HG03342 (cell line): ENCODE measurements at regions not wholly inside any gene's neighbourhood (a gene's known extent, or its start where the extent isn't known, plus 50 kb on each side); places are given as distances from the start of the nearest gene placed in this dataset.
"Not testable (repeated sequence)": the region's sequence is repeated elsewhere in the genome, so short reads cannot be mapped to it uniquely, and the experiment has no call there.

Source experiments
- ATAC-seq: cut with Tn5 transposase; IDR thresholded peaks from one replicate; pipeline ENCODE4 v1.9.1; 2021; ENCODE audit warnings: mild to moderate bottlenecking, moderate library complexity; ENCODE audit not compliant: unreplicated experiment

DNA sequence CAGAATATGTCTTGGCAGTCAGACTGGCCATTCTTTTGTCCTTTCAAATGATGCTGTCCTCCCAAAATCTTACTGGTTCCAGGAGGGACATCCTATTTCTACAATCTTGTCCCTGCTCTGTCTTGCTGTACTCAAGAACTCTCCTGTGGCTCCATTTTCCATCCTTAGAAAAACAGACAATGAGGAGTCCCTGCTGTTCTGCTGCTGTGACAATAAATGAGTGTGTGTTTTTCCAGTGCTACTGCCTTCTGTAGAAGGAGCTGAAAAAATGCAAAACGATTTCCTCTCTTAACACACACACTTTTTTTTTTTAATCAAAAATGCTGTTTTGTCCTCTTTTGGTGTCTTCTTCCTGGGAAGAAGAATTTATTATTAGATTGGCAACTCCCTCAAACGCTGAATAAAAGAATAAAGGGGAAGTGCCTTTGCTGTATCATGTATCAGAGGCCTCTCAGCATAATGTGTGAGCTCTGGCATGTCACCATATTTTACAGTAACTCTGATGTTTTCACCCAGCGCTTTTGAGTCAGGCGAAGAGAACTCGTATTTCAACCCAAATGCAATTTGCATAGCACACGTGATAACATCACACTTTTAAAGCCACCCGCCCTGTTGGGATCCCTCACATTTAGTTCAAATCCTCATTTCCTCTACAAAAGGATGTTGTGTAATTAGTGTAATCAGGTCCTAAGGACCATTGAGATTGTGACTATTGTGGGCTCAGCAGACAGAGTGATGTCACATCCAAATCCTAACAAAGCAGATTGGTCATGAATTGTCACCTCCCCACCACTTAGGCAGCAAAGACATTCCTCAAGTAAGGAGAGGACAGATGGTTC is 496.0 kb upstream of the LARGE1 start:
- ATAC-seq = no peak

DNA sequence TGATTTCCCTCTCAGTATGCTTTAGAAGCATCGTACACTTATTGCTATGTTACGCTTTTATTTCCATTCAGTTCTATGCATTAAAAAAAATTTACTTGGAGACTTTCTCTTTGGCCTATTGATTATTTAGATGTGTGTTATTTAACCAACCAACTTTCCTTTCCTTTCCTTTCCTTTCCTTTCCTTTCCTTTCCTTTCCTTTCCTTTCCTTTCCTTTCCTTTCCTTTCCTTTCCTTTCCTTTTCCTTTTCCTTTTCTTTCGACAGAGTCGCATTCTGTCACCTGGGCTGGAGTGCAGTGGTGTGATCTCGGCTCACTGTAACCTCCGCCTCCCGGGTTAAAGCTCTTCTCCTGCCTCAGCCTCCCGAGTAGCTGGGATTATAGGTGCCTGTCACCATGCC is 502.7 kb upstream of the LARGE1 start:
- not testable (repeated sequence) for ATAC-seq

DNA sequence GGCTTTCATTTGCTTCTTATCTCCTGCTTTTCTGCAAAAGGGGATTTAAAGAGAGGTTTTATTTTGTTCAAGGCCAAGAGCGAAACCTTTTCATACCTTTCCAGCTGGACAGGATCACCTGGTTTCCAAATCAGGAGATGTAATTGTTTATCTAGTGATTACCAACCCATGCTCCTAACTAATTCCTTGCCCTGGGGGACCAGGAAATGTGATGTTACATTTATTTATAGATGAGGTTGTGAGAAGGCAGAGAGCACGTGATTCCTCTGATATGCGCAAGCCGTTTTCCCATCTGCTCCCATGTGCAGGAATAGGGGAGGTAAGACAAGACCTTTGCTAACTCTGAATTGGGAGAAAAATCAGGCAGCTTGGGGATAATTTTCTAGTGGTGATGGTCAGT is 507.2 kb upstream of the LARGE1 start:
- no peak for ATAC-seq

DNA sequence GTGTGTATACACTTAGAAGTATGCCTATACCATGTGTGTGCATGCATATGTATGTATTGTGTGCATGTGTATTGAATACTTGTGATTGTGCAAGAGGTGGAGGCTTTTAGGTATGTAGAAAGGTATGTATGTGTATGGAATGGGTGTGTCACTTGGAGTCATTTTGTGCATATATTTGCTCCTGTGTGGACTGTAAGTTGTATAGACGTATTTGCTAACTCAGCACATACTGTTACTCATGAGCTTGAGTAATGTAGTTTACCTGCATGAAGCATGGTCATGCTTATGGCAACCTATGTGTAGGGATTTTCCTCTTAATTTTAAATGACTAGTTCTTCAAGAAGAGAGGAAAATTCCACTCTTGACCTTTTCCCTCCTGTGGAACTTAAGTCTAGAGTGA is 507.6 kb upstream of the LARGE1 start:
- no peak for ATAC-seq

DNA sequence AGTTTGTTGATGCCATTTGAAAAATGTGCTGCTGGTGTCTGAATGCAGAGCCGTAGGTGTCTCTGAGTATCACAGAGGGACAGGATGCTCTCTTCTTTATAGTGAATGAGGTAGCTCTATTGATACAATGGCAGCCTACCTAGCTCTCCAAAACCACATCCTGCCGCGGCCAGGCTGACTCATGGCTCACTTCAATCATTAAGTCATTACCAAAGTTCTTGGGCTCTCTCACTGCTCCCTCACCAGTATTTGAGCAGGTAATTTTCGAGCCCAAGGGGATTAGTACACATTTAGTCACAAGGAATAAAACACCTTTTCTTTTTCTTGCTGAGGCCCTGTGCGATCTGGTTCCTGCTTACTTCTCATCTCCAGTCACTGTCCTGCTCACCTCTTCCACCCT is 509.0 kb upstream of the LARGE1 start:
- ATAC-seq = no peak

DNA sequence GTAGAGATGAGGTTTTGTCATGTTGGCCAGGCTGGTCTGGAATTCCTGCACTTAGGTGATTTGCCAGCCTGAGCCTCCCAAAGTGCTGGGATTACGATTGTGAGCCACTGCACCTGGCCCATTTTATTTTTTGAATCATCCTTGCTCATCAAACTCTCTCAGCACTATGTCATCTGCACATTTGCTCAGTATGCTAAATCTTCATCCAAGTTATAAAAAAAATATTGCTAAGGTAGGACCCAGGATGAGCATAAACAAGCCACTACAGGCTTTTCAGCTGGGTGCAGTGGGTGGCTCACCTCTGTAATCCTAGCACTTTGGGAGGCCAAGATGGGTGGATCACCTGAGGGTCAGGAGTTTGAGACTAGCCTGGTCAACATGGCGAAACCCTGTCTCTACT is 510.1 kb upstream of the LARGE1 start:
- no peak for ATAC-seq

DNA sequence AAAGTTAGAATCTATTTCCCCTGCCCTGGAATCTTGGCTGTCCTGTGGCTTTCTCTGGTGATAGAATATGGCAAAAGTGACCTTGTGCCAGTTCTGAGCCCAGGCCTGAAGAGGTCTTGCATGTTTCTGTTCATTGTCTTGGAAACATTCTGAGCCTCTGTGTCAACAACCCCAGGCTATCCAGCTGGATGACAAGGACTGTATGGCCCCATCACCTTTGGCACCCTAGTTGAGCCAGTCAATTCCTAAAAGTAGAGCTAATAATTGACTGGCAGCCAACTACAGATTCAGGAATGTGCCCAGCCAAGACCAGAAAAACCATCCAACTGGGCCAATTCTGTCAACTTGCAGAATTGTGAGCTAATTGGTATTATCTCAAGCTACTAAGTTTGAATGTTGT is 514.1 kb upstream of the LARGE1 start:
- no peak for ATAC-seq

DNA sequence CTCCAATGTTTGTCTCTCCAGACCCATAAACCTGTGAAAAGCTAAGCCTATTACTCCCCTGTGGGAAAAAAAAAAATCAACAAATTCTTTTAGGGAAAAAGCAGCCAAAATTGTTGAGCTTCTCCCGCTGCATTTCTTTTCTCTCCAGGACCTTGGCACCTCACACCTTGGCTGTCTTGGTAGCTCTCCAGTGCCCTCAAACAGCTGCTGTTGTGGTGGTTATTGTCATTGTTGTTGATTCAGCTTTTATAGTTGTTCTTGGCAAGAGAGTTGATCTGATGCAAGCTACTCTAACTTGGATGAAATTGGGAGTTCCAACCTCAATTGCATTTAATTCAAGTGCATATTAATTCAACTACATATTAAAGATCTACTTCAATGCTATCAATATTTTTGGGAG is 516.9 kb upstream of the LARGE1 start:
- no peak for ATAC-seq

DNA sequence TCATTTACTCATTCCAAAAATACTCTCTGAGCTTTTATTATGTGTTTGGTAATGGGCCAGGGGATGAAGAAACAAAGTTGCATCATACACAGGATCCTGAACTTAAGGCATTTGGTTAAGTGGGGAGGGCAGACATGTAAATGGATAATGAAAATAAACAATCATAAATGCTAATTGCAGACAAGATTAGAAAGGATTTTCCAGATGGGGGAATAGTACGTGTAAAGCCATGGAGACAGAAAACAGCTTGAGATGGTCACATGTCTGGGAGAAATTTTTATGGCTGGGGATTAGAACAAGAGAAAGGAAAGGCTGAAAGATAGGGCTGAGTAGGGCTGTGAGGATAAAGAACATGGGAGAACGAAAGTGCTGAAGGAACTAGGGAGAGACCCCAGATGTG is 534.3 kb upstream of the LARGE1 start:
- ATAC-seq = no peak

DNA sequence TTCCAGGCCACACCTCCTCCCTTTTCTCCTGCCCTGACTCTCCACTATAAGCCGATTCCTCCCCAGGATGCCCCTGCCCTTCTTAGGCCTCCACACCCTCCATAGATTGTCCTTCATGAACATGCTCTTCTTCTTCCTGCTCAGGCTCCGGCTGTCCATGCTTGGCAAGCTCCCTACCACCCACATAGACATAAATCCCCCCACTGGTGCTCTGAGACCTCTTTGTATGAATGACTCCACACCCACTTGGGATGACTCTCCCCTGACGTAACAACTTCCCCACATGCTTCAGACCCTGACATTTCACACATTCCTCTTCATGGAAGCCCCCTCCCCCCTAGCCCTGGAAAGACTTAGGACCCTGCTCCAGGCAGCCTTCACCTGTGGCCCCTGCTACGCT is 542.5 kb upstream of the LARGE1 start:
- ATAC-seq = no peak

DNA sequence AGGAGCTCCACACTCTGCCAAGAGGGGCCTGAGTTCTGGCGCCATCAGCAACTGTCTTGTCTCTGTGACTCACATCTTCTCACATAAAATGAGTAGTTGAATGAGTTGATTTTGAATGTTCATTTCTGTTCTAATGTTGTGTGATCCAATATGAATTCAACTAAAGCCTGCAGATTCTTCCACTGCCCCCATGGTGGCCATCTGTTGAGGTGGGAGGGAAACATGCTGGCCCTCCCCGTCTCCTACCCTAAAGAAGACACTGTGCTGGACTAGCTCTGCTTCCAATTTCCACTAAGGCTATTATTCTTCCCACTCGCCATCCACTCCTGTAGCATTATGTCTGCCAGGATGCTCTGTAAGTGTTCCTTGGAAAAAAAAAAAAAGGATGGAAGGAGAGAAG is 555.6 kb upstream of the LARGE1 start:
- ATAC-seq = no peak

DNA sequence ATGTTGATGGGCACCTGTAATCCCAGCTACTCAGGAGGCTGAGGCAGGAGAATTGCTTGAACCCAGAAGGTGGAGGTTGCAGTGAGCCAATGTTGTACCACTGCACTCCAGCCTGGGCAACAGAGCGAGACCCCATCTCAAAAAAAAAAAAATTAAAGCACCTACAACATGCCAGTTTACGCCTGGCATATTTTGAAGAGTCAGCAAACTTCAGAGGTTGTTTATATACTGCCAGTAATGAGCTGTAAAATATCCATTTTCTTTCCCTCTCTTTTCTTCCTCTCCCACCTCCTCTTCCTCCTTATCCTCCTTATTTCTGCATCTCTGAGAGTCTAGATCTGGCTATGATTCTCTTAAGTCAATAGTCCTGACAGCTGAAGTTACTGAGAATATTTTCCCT is 556.5 kb upstream of the LARGE1 start:
- no peak for ATAC-seq

DNA sequence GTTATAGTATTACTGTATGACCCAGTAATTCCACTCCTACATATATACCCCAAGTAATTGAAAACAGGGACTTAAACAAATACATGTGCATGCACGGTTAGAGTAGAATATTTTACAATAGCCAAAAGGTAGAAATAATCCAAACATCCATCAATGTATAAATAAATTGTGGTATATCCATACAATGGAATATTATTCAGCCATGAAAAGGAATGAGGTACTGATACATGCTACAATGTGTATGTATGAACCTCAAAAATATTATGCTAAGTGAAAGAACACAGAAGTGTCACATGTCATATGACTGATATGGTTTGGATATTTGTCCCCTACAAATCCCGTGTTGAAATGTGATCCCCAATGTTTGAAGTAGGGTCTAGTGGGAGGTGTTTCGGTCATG is 560.8 kb upstream of the LARGE1 start:
- ATAC-seq = no peak

DNA sequence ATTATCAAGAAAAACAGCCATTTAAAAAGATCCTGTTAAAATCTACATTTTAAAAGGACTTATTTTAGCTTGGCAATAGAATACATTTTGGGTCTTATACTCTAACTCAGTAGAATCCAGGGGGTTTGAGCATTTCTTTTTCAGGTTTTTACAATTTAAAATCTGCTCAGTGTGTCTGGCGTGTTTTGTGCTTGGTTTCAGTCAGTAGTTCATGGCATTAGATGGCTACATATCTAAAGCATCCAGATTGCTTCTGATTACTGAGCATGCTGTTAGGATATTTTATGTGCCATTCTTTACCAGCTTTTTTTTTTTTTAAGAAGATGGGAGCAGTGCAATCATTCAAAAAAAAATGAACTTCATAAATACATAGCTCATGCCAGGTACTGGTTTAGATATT is 566.1 kb upstream of the LARGE1 start:
- ATAC-seq = no peak

DNA sequence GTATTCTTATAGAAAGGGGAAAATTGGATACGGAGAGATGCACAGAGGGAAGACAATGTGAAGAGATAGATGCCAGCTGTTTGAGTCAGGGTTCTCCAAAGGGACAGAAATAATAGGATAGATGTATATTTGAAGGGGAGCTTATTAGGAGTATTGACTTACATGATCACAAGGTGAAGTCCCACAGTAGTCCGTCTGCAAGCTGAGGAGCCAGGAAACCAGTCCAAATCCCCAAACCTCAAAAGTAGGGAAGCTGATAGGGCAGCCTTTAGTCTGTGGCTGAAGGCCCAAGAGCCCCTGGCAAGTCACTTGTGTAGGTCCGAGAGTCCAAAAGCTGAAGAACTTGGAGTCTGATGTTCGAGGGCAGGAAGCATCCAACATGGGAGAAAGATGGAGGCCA is 569.6 kb upstream of the LARGE1 start:
- no peak for ATAC-seq

DNA sequence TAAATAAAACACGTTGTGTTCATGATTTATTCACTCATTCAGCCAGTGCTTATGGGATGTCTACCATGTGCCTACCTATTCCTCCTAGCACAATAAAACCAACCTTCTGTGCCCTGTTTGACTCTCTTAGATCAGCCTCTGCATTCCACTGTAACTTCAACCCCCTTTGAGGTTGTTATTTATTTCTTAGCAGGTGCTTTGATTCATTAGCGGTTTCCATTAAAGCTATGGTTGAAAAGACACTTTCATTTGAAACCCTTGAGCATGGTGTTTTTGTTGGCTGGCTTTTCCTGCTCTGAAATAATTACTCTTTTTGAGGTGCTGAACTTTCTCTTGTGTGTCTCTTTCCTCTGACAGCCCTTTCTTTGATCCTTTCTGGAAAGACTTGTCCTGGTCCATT is 570.6 kb upstream of the LARGE1 start:
- ATAC-seq = no peak

DNA sequence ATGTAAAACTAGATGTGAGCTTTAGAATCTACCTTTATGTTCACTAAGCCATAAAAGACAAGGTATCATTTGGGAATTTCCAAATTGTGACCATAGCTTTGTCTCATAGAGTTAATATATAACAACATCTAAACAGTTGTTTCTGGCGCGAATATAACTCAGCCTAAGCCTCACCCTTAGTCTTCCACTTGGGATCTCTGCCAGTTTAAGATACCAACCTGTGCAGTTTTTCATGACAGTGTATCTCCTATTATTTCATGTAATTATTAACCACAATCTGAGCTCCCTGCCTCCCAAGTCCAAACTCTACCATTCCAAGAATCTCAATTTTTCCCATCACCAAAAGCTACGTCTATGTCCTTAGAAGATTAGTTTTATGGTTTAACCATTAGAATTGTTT is 572.5 kb upstream of the ISX start:
- ATAC-seq = no peak

DNA sequence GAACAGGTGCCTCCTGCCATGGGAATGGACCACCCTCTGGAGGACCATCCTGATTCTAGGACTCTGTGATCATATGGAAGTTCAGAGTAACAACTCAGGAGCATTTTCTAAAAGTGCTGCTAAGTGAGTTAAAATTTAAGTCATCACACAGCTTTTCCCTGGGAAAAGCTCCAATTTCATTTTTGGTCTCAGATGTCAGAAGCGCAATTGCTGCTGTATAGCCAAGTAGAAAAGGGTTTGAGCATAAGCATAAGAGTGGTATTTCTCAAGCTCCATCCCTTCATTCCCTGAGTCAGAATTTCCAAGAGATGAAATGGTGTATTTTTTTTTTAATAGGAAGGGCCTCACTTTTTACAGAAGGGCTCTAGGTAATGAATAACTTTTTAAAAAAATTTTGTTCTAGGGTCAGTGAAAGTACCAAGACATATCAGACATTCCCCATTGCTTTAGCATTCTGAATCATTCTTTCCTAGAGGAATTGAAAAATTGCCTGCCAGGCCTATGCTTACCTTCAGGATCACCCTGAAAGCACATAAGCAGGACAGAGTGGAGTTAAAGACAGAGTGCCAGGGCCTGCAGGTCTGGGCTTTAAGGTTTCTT is 564.5 kb upstream of the ISX start:
- ATAC-seq = no peak

DNA sequence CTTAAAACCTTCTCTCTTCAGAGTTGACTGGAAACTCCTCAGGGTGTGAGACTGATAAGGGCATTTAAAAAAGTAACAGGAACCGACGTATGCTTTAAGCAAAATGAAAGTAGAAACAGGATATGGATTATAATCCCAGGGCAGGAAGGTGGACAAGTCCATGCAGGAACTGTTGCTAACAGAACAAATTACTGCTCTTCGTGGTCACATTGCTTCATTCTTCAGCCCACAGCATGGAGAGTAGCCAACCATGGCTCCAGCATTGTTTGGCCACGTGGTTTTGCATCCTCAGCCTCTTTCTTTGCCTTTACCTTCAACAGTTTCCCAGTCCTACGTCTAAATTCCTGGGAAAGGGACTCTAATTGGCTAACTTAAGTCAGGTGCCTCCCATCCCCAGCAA is 563.1 kb upstream of the ISX start:
- no peak for ATAC-seq

DNA sequence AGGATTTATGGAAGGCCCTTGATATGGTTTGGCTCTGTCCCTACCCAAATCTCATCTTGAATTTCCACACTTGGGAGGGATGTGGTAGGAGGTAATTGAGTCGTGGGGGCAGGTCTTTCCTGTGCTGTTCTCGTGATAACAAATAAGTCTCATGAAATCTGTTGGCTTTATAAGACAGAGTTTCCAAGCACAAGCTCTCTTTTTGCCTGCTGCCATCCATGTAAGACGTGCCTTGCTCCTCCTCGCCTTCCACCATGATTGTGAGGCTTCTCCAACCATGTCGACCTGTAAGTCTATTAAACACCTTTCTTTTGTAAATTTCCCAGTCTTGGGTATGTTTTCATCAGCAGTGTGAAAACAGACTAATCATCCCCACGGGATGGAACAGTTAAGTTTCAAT is 557.2 kb upstream of the ISX start:
- no peak for ATAC-seq

DNA sequence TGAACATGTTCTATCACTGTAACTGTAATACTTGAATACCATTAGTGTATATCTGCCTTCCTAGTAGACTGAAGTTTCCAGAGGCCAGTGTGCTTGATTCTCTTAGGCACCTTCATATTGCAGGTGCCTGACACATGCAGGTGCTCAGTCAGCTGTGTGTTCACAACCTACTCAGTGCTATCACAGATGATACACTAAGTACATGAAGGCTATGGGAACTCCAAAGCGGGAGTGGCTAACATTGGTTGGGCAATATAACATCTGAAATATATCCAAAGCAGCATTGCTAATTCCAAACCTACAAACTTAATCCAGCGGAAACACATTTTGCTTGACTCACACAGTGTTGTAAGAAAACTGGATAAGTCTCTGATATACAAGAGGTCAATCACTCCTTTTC is 539.3 kb upstream of the ISX start:
- ATAC-seq = no peak

DNA sequence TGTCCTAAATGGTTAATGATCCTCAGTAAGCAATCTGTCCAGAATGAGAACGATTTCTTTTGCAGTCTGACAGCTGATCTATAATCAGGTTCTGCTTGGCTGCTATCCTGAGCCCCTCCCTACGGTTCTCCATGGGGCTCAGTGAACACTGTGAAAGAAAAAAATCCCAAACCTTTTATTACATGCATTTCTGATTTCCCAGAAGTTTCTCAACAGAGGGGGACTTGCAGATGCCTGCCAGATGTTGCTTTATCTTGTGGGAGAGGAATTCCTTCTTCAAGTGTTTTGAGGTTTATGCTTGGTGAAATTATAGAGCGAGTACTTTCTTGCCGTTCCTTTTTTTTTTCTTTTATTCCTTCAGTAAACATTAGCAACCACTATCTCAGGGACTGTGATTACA is 531.9 kb upstream of the ISX start:
- no peak for ATAC-seq

DNA sequence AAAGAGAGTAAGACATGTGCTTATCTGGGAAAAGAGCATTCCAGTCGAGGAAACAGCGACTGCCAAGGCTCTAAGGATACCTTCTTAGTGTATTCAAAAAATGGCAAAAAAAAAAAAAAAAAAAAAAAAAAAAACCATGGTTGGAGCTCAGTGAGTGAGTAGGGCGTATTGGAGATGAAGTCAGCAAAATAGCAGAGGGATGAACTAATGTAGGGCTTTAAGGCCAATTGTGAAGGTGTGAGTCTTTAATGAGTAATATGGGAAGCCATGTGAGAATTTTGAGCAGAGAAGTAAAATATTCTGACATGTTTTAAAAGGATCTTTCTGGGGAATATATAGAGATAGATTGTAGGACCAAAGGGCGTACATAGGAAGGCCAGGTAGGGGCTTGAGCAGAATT is 498.6 kb upstream of the ISX start:
- ATAC-seq = no peak
